CD4-positive, alpha-beta T cell treated with Interleukin-15 for 1 hour (primary cell): ENCODE measurements at regions not wholly inside any gene's neighbourhood (a gene's known extent, or its start where the extent isn't known, plus 50 kb on each side); places are given as distances from the start of the nearest gene placed in this dataset.

ENCODE experiments used
- DNase-seq: peaks from one replicate; pipeline ENCODE4 v3.0.0-alpha.2; 2020

GRCh38 chr15:67006083-67007065 lies 59.0 kb upstream of the SMAD3 start:
- DNase-seq = peak; percentile 31

- DNase-seq = no peak
These were observed 55.5 kb upstream of the SMAD3 start for GRCh38 chr15:67009576-67010569.

DNA sequence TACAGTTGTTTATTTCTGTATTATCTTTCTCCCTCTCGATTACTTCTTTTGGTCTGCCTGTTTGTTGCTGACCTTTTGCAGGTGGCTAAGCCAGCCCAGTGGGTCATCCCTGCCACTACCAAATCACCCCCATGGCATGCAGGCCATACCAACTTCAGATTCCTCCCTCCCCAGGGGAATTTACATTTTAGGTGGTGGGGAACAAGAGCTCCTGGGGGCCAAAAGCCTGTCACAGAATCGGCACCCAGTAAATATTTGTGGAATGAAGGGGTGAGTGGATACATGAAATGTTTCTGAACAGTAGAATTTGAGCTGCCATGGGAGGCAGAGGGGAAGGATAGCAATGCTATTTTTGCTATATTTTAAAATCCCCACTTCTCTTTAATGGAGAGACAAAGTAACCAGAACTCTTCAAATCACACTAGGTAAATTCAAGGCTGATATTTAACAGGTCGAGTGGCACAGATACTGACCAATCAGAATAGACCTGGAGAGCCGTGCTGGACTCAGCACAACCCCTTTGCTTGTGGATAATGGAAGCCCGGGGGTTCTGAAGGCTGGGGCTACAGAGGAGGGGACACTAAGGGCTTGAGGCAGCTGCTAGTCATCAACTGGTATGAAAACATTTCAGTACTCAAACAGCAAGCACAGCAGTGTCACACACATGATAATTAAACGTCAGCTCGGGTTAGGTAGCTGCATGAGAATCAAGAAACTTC lies 54.3 kb upstream of the SMAD3 start:
- DNase-seq = no peak

DNA sequence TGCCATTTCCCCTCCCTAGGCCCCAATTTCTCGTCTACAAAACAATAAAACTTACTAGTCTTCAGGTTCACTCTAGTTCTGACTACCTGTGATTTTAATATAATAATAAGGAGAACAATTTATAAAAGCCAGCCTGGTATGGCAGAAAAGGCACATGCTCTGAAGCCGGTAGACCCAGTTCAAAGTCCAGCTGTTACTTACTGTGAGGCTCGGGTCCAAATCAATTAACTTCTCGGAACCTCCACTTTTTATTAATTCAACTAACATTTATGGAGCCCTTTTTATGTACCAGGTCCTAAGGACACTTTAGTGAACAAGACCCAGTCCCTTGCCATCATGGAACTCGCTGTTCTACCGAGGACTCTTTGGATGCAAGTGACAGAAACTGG lies 53.8 kb upstream of the SMAD3 start:
- DNase-seq = no peak

DNA sequence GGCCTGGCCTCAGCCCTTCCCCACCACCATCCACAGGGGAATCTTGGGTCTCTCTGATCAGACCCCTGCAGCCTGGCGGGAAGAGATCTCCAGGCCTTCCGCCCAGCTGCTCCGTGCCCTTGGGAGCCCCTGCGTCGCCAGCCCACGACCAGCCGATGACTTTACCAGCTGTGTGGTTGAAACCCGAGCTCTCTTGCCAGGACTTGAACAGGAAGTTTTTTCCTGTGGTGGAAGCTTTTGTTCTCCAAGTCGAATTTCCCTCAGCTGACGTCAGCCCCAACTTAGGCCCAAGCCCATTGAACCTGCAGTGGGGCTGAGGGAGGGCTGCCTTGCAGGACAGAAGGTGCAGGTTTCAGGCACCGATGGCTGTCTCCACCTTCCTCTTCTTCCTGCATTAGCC lies 51.7 kb upstream of the SMAD3 start:
- DNase-seq = no peak
